ENCODE measurements at regions not wholly inside any gene's neighbourhood (a gene's known extent, or its start where the extent isn't known, plus 50 kb on each side); places are given as distances from the start of the nearest gene placed in this dataset.

- WGBS, 4 donors = 49 to 65% (median 56%) methylated on average over 5 of the region's 5 CpGs
- H3K27ac ChIP-seq = no peak overlapping the region
- DNase-seq = no peak
- H3K36me3 ChIP-seq (replicated peaks in 1 of 2) = no peaks in the 10 kb centered on the region
- H3K4me3 ChIP-seq = no peak overlapping the region
- no peak for TF ChIP-seq POLR2A (IDR thresholded peaks at IDR 0.05)
- no peak for TF ChIP-seq CTCF (IDR thresholded peaks at IDR 0.05)
- no peaks in the 10 kb centered on the region for H3K27me3 ChIP-seq
- H3K9me3 ChIP-seq (replicated peaks in 1 of 3) = no peaks in the 10 kb centered on the region
- no peaks in the 10 kb centered on the region for H3K4me1 ChIP-seq (replicated peaks in 1 of 2)
- intact Hi-C loops (cut with DNase I) = no loop called here
Observed at GRCh38 chr20:57891014-57891413, 181.2 kb upstream of the PMEPA1 start.

- no peak for DNase-seq
- Histone ChIP-seq H3K9me3 (replicated peaks in 1 of 3) (no peaks in the 10 kb centered on the region), H3K4me1 (replicated peaks in 1 of 2) (no peaks in the 10 kb centered on the region), H3K4me3 (no peak overlapping the region), H3K27ac (no peak overlapping the region), H3K36me3 (replicated peaks in 1 of 2) (no peaks in the 10 kb centered on the region), H3K27me3 (no peaks in the 10 kb centered on the region)
- 66 to 71% (median 69%) methylated on average over 10 to 12 of the region's 12 CpGs for WGBS, 4 donors
- TF ChIP-seq CTCF (IDR thresholded peaks at IDR 0.05) (no peak), POLR2A (IDR thresholded peaks at IDR 0.05) (no peak)
- intact Hi-C loops (cut with DNase I) = no loop called here
Observed at GRCh38 chr20:57890202-57890800, 180.5 kb upstream of the PMEPA1 start.

- WGBS, 4 donors = 67 to 91% (median 77%) methylated on average over 4 to 5 of the region's 5 CpGs
- no peak for DNase-seq
Observed at GRCh38 chr20:57888591-57888990, 178.8 kb upstream of the PMEPA1 start.

GRCh38 chr20:57884956-57885355 lies 175.1 kb upstream of the PMEPA1 start:
- TF ChIP-seq CTCF (IDR thresholded peaks at IDR 0.05) (no peak), POLR2A (IDR thresholded peaks at IDR 0.05) (no peak)
- no peak for DNase-seq
- H3K27me3 ChIP-seq = no peaks in the 10 kb centered on the region
- H3K27ac ChIP-seq = no peak overlapping the region
- H3K9me3 ChIP-seq (replicated peaks in 1 of 3) = no peaks in the 10 kb centered on the region
- H3K4me1 ChIP-seq (replicated peaks in 1 of 2) = no peaks in the 10 kb centered on the region
- 83 to 92% (median 85%) methylated on average over 3 to 5 of the region's 5 CpGs for WGBS, 4 donors
- H3K36me3 ChIP-seq (replicated peaks in 1 of 2) = no peaks in the 10 kb centered on the region
- intact Hi-C loops (cut with DNase I) = no loop called here
- H3K4me3 ChIP-seq = no peak overlapping the region

More at GRCh38 chr20:57888591-57888990, 178.8 kb upstream of the PMEPA1 start:
- no peaks in the 10 kb centered on the region for H3K4me1 ChIP-seq (replicated peaks in 1 of 2)
- no peak overlapping the region for H3K27ac ChIP-seq
- no peaks in the 10 kb centered on the region for H3K36me3 ChIP-seq (replicated peaks in 1 of 2)
- H3K27me3 ChIP-seq = no peaks in the 10 kb centered on the region
- TF ChIP-seq POLR2A (IDR thresholded peaks at IDR 0.05) (no peak), CTCF (IDR thresholded peaks at IDR 0.05) (no peak)
- no peak overlapping the region for H3K4me3 ChIP-seq
- no peaks in the 10 kb centered on the region for H3K9me3 ChIP-seq (replicated peaks in 1 of 3)
- intact Hi-C loops (cut with DNase I) = no loop called here
